ENCODE measurements at regions not wholly inside any gene's neighbourhood (a gene's known extent, or its start where the extent isn't known, plus 50 kb on each side); places are given as distances from the start of the nearest gene placed in this dataset.

GRCh38 chr15:81471151-81471550 is 97.1 kb upstream of the TMC3 start:
- no peak for DNase-seq

- no peak for DNase-seq
These were observed 95.1 kb upstream of the TMC3 start for GRCh38 chr15:81469154-81469553.

GRCh38 chr15:81466741-81467140 is 92.7 kb upstream of the TMC3 start:
- no peak for DNase-seq

- DNase-seq: no peak
These were observed 80.0 kb upstream of the TMC3 start for GRCh38 chr15:81454024-81454423.

GRCh38 chr15:81450721-81451120 is 76.7 kb upstream of the TMC3 start:
- no peak for DNase-seq

GRCh38 chr15:81449836-81450474 is 75.9 kb upstream of the TMC3 start:
- no peak for DNase-seq

- no peak for DNase-seq
These were observed 69.2 kb upstream of the TMC3 start for GRCh38 chr15:81443040-81443820.

GRCh38 chr15:81442454-81442853 is 68.4 kb upstream of the TMC3 start:
- DNase-seq: no peak

- DNase-seq: no peak
These were observed 60.8 kb upstream of the TMC3 start for GRCh38 chr15:81434851-81435250.

- no peak for DNase-seq
These were observed 59.4 kb upstream of the TMC3 start for GRCh38 chr15:81433462-81433861.

- DNase-seq: no peak
These were observed 58.2 kb upstream of the TMC3 start for GRCh38 chr15:81432179-81432578.

GRCh38 chr15:81427176-81427575 is 53.2 kb upstream of the TMC3 start:
- no peak for DNase-seq

GRCh38 chr15:81425905-81426304 is 51.9 kb upstream of the TMC3 start:
- DNase-seq: no peak

All from inflammatory macrophage treated with lipopolysaccharide for 1 hour (primary cell).